Psoas muscle (tissue), 7 donors: ENCODE measurements at regions not wholly inside any gene's neighbourhood (a gene's known extent, or its start where the extent isn't known, plus 50 kb on each side); places are given as distances from the start of the nearest gene placed in this dataset.

Source experiments
- ATAC-seq, 4 donors: fragments of 200-7000 bp; cut with Tn5 transposase; one replicate each; pipeline ENCODE4 v1.9.1; 2020; ENCODE audit warnings: moderate library complexity in 3 of 4, mild to moderate bottlenecking in 2 of 4
- DNase-seq, 2 donors: peaks; one replicate each; pipeline ENCODE4 v3.0.0-alpha.2; 2020
- H3K27ac ChIP-seq: fragments of 200-600 bp; one replicate; pipeline ENCODE4 v1.8.0; 2022
- H3K27me3 ChIP-seq, 3 donors: fragments of 200-600 bp in 1 of 3; one replicate each; pipeline versions ENCODE4 v1.6.1 to v1.8.0; 2013 to 2022; ENCODE audit warnings: low read length in 2 of 3, mild to moderate bottlenecking in 2 of 3, moderate library complexity in 1 of 3; ENCODE audit not compliant: insufficient read depth in 3 of 3
- H3K36me3 ChIP-seq, 2 donors: fragments of 200-600 bp in 1 of 2; one replicate each; pipeline versions ENCODE4 v1.6.1 to v1.8.0; 2013 to 2022; ENCODE audit warnings: low read depth in 1 of 2, mild to moderate bottlenecking in 1 of 2, moderate library complexity in 1 of 2; ENCODE audit not compliant: insufficient read depth in 1 of 2
- H3K4me1 ChIP-seq: fragments of 200-600 bp; one replicate; pipeline ENCODE4 v1.8.0; 2022
- H3K4me3 ChIP-seq: fragments of 200-600 bp; one replicate; pipeline ENCODE4 v1.8.0; 2022; ENCODE audit warnings: mild to moderate bottlenecking
- H3K9me3 ChIP-seq: fragments of 200-600 bp; one replicate; pipeline ENCODE4 v1.8.0; 2022
- CTCF ChIP-seq: fragments of 200-600 bp; IDR thresholded peaks from one replicate; pipeline ENCODE4 v1.8.0; 2022; ENCODE audit warnings: antibody characterized with exemption
- whole genome bisulfite sequencing, 3 donors: extraction: QIAGEN DNeasy Blood & Tissue Kit; methylation state at CpG; one replicate each; pipeline versions ENCODE4 v1.1.6 to v1.1.7; 2013; 5-methylcytosine and 5-hydroxymethylcytosine counted together
- intact Hi-C, 2 donors: fragments of 100-400 bp; cut with DNase I; formaldehyde crosslinking; loops; one replicate each; pipeline versions ENCODE4 v1.11.0 to v1.14.2; 2022
- donor health status: healthy with polysubstance abuse.
- donor health status: DM: no; HTN: no; CAD: no; lungs with moderate emphysema.
- donor health status: Bipolar disorder and iron deficiency.
- donor health status: healthy.
- donor health status: DM: yes; HTN: yes; CAD: no.
- donor health status: DM: no; HTN: no; CAD: no.
- donor health status: DM: yes; HTN: yes; CAD: no.

- no peak for TF ChIP-seq CTCF
- no peak overlapping the region for H3K27ac ChIP-seq
- no peaks in the 10 kb centered on the region for H3K4me1 ChIP-seq
- intact Hi-C loops = no loop called here
- ATAC-seq = peak; percentile 36 to 80 (median 74)
- peak; percentile 48 to 77 for DNase-seq
- no peaks in the 10 kb centered on the region for H3K9me3 ChIP-seq
- H3K27me3 ChIP-seq = peaks cover 0 to 16% (median 3%) of the 10 kb centered on the region in 3 donors
- no peaks in the 10 kb centered on the region for H3K36me3 ChIP-seq
- H3K4me3 ChIP-seq = peak overlapping the region; percentile 46
- 40 to 51% (median 46%) methylated on average over 23 of the region's 23 CpGs for WGBS, 3 donors
Measured at GRCh38 chr5:172559004-172559932, 81.8 kb upstream of the NEURL1B start.

- Histone ChIP-seq H3K4me3 (peak overlapping the region; percentile 46), H3K27me3 (peaks cover 0 to 16% (median 3%) of the 10 kb centered on the region in 3 donors), H3K9me3 (no peaks in the 10 kb centered on the region), H3K4me1 (no peaks in the 10 kb centered on the region), H3K27ac (no peak overlapping the region), H3K36me3 (no peaks in the 10 kb centered on the region)
- no peak for TF ChIP-seq CTCF
- intact Hi-C loops = no loop called here
- 59 to 66% (median 62%) methylated on average over 17 of the region's 17 CpGs for WGBS, 3 donors
- DNase-seq (no peak), ATAC-seq (peak in 2 of 4 donors; percentile 8 to 9)
Measured at GRCh38 chr5:172558076-172558976, 82.7 kb upstream of the NEURL1B start.

- intact Hi-C loops = no loop called here
- peak in 1 of 4 donors; percentile 18 for ATAC-seq
- no peak overlapping the region for H3K27ac ChIP-seq
Measured at GRCh38 chr5:172556971-172557461, 84.0 kb upstream of the NEURL1B start.

GRCh38 chr5:172556262-172556661 lies 84.8 kb upstream of the NEURL1B start:
- ATAC-seq (no peak), DNase-seq (no peak)
- H3K36me3 ChIP-seq = no peaks in the 10 kb centered on the region
- no peak overlapping the region for H3K27ac ChIP-seq
- 83 to 96% (median 95%) methylated on average over 3 of the region's 3 CpGs for WGBS, 3 donors
- H3K4me3 ChIP-seq = no peak overlapping the region
- no peaks in the 10 kb centered on the region for H3K4me1 ChIP-seq
- no peak for TF ChIP-seq CTCF
- no peaks in the 10 kb centered on the region for H3K9me3 ChIP-seq
- H3K27me3 ChIP-seq = peaks cover 0 to 10% (median 1%) of the 10 kb centered on the region in 3 donors
- intact Hi-C loops = no loop called here

More at GRCh38 chr5:172556971-172557461, 84.0 kb upstream of the NEURL1B start:
- H3K4me3 ChIP-seq = no peak overlapping the region
- H3K9me3 ChIP-seq = no peaks in the 10 kb centered on the region
- DNase-seq = no peak
- 35 to 55% (median 52%) methylated on average over 12 of the region's 12 CpGs for WGBS, 3 donors
- no peaks in the 10 kb centered on the region for H3K36me3 ChIP-seq
- H3K4me1 ChIP-seq = no peaks in the 10 kb centered on the region
- peaks cover 0 to 10% (median 3%) of the 10 kb centered on the region in 3 donors for H3K27me3 ChIP-seq
- TF ChIP-seq CTCF = no peak
